ENCODE measurements at regions not wholly inside any gene's neighbourhood (a gene's known extent, or its start where the extent isn't known, plus 50 kb on each side); places are given as distances from the start of the nearest gene placed in this dataset.

DNA sequence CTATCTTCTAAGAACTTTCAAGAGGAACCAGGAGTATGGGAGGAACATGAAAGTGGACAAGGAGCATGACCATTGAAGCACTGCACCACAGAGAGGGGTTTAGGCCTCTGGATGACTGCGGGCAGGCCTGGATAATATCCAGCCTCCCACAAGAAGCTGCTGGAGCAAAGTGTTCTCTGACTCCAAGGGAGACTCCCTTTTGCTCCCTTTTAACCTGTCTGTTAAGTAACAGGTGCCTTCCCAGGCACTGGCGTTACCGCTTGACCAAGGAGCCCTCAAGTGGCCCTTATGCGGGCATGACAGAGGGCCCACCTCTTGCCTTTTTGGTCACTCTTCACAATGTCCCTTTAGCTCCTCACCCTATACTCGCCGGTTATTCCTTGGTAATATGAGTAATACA, 666.2 kb downstream of the SLITRK6 start:
- TF ChIP-seq, protein P1, sequence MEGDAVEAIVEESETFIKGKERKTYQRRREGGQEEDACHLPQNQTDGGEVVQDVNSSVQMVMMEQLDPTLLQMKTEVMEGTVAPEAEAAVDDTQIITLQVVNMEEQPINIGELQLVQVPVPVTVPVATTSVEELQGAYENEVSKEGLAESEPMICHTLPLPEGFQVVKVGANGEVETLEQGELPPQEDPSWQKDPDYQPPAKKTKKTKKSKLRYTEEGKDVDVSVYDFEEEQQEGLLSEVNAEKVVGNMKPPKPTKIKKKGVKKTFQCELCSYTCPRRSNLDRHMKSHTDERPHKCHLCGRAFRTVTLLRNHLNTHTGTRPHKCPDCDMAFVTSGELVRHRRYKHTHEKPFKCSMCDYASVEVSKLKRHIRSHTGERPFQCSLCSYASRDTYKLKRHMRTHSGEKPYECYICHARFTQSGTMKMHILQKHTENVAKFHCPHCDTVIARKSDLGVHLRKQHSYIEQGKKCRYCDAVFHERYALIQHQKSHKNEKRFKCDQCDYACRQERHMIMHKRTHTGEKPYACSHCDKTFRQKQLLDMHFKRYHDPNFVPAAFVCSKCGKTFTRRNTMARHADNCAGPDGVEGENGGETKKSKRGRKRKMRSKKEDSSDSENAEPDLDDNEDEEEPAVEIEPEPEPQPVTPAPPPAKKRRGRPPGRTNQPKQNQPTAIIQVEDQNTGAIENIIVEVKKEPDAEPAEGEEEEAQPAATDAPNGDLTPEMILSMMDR (IDR thresholded peaks at IDR 0.05) = no peak
- TF ChIP-seq, protein P2, sequence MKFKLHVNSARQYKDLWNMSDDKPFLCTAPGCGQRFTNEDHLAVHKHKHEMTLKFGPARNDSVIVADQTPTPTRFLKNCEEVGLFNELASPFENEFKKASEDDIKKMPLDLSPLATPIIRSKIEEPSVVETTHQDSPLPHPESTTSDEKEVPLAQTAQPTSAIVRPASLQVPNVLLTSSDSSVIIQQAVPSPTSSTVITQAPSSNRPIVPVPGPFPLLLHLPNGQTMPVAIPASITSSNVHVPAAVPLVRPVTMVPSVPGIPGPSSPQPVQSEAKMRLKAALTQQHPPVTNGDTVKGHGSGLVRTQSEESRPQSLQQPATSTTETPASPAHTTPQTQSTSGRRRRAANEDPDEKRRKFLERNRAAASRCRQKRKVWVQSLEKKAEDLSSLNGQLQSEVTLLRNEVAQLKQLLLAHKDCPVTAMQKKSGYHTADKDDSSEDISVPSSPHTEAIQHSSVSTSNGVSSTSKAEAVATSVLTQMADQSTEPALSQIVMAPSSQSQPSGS (CRISPR knock-in tag; IDR thresholded peaks at IDR 0.05; ENCODE audit: borderline replicate concordance, low read depth) = no peak
- no peak for TF ChIP-seq USF2 (CRISPR knock-in tag; IDR thresholded peaks at IDR 0.05)
- TF ChIP-seq E2F1 (CRISPR knock-in tag; IDR thresholded peaks at IDR 0.05) = no peak
- TF ChIP-seq TCF7 (CRISPR knock-in tag; IDR thresholded peaks at IDR 0.05; ENCODE audit: low read depth) = no peak
- no peak for TF ChIP-seq ZNF263 (CRISPR knock-in tag; IDR thresholded peaks at IDR 0.05; ENCODE audit: low read depth)
- no peak for TF ChIP-seq TEAD4 (CRISPR knock-in tag; IDR thresholded peaks at IDR 0.05)
- no peak for TF ChIP-seq RELA (CRISPR knock-in tag; IDR thresholded peaks at IDR 0.05; ENCODE audit: borderline replicate concordance)
- TF ChIP-seq ATF1 (CRISPR knock-in tag; IDR thresholded peaks at IDR 0.05) = no peak
- TF ChIP-seq ETV6 (CRISPR knock-in tag; IDR thresholded peaks at IDR 0.05) = no peak
- TF ChIP-seq FOXK1 (CRISPR knock-in tag; IDR thresholded peaks at IDR 0.05) = no peak
- TF ChIP-seq CDX4 (CRISPR knock-in tag; IDR thresholded peaks at IDR 0.05; ENCODE audit: borderline replicate concordance) = no peak
- TF ChIP-seq MAX (CRISPR knock-in tag; IDR thresholded peaks at IDR 0.05) = no peak
- TF ChIP-seq ESRRA (CRISPR knock-in tag; IDR thresholded peaks at IDR 0.05; ENCODE audit: borderline replicate concordance) = no peak
